GM18519 (cell line): ENCODE measurements at regions not wholly inside any gene's neighbourhood (a gene's known extent, or its start where the extent isn't known, plus 50 kb on each side); places are given as distances from the start of the nearest gene placed in this dataset.
"Not testable (repeated sequence)": the region's sequence is repeated elsewhere in the genome, so short reads cannot be mapped to it uniquely, and the experiment has no call there.

ENCODE experiments used
- ATAC-seq: cut with Tn5 transposase; IDR thresholded peaks from one replicate; pipeline ENCODE4 v1.9.1; 2021; ENCODE audit warnings: mild to moderate bottlenecking, moderate library complexity; ENCODE audit not compliant: unreplicated experiment, low FRiP score

DNA sequence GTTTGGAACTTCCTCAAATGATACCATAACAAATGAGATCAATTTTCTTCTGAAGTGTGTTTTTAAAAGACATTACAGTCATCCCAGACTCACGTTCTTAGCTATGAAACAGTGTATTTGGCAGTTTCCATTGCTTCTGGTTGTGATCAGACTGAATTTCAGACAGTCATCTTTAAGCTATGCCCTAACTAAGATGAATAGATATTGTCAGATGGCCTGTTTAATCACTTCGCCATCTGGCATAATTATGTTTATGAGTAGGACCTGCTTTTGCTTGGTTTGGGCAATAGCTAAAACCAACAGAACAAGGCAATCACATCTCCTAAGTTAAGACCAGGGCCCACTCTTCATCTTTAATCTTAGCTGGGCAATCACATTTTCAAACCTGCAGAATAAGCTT lies 313.1 kb downstream of the SV2B start:
- no peak for ATAC-seq

DNA sequence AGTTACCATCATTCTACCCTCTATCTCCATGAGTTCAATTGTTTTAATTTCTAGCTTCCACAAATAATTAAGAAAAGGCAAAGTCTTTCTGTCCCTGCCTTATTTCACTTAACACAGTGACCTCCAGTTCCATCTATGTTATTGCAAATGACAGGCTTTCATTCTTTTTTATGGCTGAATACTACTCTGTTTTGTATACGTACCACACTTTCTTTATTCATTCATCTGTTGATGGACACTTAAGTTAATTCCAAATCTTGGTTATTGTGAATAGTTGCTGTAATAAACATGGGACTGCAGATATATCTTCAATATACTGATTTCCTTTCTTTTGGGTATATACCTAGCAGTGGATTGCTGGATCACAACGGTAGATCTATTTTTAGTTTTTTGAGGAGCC lies 314.1 kb downstream of the SV2B start:
- no peak for ATAC-seq

DNA sequence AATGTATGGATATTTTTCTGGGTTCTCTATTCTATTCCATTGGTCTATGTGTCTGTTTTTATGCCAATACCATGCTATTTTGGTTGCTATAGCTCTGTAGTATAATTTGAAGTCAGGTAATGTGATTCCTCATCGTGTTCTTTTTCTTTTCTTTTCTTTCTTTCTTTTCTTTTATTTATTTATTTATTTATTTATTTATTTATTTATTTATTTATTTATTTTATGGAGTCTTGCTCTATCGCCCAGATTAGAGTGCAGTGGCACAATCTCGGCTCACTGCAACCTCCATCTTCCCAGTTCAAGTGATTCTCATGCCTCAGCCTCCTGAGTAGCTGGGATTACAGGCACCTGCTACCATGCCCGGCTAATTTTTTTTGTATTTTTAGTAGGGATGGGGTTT lies 315.2 kb downstream of the SV2B start:
- not testable (repeated sequence) for ATAC-seq

DNA sequence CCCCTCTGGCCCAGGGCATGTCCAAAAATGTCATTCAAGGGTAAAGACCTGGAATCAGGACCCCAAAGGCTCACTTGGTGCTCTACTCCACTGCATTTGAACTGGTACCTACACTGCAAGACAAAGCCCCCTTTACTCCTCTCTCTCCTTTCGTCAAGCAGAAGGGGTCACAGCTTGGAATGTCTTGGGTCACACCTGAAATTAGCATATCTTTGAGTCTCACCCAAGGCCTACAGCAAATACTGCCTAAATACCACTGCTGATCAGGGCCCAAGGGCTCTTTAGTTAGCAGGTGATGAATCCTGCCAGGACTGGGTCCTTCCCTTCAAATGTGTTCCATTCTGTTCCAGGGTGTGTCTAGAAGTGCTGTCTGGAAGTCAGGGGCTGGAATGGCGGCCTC lies 320.6 kb downstream of the SV2B start:
- no peak for ATAC-seq

DNA sequence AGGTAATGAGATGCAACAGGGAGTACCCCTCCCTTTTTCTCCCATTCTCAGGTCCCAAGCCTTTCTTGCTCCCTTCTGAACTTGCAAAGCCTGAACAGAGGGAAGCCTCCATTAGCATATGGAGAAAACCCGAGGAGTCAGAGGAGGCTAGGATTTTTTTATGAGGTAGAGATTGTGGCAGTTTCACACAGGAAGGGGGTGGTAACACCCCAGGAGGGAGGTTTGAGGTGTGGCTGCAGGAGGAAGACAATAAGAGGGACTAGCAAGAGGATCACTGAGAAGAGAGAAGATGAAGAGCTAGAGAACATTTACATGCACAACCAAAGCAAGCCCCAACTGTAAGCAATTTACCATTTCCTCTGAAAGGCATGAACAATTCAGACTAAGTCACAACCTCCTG lies 322.7 kb downstream of the SV2B start:
- no peak for ATAC-seq

DNA sequence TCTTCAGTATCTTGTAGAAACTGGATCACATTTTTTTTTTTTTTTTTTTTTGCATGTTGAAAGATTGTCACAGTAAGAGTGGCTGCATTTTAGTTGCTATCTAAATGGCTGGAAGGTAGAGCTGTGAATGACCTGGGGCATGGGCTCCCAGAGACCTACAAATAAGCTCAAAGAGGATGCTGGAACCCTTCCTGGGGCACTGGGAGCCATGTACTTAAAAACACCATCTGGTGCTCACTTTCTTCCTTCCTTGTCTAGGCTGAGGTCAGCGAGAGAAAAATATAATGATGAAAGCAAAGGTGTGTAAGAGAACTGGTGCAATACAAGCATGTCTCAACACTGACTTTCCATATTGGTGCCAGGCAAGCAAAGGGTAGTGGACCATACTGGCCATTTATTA lies 323.9 kb downstream of the SV2B start:
- no peak for ATAC-seq

DNA sequence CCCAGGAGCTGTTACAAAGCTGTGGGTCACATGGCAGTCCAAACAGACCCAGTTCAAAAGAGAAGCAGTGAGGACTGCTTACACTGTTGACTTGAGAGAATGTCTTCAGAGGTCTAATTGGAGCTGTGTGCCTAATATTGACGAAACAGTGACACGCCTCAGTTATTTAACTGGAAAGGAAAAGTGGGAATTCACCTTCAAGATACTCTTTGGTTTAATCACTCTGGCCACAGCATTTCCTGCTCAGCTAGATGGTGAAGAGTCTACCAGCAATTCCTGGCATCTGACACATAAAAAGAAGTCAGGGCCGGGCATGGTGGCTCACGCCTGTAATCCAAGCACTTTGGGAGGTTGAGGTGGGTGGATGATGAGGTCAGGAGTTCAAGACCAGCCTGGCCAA lies 326.4 kb downstream of the SV2B start:
- no peak for ATAC-seq

DNA sequence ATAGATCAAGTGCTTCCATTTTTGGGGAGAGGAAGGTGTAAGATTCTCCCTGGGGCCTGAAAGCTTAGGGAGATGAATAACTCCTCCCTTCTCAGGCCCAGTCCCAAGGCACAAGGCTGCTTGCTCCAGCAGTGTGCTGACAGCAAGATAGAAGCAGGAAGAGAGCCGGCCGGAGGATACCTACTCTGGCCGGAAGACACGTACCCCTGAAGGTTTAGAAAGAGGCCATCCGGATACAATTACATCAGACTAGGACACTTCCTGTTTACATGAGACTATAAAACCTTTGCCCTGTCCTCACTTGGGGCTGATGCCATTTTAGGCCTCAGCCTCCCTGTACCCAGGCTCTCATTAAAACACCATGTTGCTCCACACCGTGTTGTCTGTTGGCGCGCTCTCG lies 329.9 kb downstream of the SV2B start:
- no peak for ATAC-seq

DNA sequence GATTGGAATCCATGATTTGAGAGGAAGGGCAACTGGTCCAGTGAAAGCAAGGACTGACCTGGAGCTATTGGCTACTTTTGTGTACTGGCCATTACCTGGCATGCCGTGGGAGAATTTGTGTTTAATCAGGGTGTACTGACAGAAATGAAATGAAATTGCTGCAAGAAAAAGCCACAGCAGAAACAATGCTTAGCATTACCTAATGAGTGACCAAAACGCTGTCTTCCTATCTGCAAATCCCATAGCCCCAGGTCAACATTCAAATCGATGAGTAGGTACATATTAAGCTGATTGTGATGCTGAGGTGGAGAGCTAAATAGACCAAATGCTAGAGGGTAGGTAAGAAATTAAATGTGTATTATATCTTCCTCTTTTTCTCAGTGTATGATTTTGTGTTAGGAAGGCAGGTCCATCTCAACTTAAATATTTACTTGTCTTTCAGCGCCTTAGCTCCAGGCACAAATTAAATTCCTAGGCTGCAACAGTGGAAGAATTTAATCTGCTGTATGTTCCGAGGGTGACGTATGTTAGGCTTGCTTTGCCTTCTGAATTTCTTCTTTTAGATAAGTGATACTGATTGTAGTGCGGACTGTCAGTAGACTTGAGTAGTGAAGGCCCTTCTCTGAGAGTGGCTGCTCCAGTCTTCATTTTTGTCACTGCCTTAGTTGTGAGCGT lies 331.1 kb downstream of the SV2B start:
- no peak for ATAC-seq

DNA sequence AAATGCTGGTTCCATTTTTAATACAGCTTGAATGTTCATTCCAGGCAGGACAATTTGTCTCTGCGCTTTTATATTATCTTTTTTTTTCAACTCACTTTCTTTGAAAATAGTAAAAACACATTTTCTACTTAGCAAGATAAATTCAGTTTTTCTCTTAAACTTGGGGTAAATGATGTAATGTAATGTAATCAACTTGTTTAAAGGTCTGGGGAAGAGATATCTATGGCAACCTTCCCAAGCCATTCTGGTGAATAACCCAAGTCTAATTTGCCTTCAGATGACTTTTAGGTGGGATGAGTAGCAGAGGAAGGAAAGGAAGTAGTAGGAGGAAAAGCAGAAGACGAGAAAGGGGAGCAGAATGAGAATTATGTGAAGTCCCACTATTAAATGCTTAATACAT lies 335.1 kb downstream of the SV2B start:
- no peak for ATAC-seq

DNA sequence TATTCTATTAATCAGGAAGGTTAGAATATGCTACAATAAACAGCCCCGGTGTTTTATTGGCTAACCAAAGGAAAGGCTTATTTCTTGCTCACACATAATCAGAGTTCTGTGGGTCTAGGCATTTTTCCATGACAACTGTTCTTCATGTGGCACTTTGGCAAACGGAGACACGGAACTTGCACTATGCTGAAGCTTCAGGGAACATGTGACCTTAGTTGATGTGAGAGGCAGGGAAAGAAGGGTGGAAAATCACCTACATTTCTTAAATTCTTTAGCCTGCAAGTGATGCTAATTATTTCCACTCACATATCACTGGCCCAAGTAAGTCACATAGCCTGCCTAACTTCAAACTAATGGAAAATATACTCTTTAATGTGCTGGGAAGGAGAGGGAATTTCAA lies 344.6 kb downstream of the SV2B start:
- ATAC-seq, result no peak

DNA sequence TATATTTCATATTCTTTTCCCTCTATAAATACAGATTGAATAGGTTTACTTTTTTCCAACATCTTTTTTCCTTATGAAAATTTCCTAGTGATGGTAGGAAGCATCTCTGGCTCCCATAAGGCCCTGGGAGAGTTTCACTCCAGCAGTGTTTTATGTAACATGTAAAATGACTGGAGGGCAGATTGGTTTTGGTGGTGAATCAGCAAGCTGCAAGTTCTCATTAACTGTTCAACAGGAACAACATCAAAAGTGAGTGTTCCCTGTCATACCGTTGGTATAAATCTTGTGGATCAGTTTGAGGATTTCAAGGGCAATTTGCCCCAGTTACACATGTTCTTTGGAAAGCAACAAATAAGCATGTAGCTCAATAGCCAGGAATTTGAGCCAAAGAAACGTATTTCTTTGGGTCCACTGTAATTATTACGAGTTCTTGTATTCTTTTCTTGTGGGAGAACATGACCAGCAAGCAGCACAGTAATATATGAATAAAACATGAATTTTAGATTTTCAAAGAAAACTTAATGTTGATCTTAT lies 345.7 kb downstream of the SV2B start:
- no peak for ATAC-seq

DNA sequence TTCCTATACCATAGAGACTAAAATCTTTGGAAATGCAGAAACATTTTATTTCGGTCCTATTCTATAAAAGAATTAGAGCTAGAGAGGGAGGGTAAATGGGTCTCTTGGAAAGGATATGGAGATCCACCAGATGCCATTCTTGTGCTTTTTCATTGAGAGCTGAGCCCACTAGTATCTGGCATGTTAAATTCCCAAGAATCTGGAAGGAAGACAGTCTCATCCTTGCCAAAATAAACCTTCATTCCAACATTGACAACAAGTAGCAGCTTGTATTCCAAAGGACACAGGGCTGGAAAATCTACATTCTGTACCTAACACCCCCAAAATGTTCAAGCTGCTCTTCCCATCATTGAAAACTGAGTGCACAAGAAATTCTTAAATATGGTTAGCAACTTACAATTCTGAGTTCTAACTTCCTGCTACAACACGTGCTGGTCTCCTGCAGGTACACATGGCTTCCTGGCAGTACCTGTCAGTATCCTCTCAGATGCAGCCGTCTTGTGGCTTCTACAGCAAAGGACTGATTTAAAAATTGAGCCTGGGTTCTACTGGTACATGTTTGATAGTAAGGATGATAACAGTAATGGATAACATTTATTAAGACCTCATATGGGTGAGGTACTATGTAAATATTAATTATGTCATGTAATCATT lies 348.1 kb downstream of the SV2B start:
- ATAC-seq, result no peak

DNA sequence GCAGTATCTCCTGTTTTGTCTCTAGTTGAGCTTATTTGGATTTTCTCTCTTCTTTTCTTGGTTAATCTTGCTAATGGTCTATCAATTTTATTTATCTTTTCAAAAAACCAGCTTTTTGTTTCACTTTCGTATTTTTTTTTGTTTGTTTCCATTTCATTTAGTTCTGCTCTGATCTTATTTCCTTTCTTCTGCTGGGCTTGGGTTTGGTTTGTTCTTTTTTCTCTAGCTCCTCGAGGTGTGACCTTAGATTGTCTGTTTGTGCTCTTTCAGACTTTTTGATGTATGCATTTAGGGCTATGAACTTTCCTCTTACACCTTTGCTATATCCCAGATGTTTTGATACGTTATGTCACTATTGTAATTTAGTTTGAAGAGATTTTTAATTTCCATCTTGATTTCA lies 353.3 kb downstream of the SV2B start:
- ATAC-seq, result not testable (repeated sequence)

DNA sequence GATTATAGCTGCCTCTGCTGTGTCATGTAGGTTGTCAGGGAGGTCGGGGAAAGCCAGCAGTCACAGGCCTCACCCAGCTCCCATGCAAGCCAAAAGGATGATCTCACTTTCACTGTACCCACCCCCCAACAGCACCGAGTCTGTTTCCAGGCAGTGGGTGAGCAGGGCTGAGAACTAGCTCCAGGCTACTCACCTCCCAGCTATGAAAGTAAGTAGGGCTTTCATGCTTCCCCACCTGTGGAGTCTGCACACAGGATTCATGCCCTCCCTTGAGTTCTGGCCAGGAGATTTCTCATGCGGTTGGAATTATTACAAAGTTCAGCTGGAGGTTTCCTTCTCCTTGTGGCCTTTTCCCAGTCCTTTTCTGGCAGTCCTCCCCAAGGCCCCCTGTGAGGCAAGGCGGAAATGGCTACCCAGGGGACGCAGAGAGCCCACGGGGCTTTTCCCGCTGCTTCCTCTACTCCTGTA lies 356.2 kb downstream of the SV2B start:
- no peak for ATAC-seq

DNA sequence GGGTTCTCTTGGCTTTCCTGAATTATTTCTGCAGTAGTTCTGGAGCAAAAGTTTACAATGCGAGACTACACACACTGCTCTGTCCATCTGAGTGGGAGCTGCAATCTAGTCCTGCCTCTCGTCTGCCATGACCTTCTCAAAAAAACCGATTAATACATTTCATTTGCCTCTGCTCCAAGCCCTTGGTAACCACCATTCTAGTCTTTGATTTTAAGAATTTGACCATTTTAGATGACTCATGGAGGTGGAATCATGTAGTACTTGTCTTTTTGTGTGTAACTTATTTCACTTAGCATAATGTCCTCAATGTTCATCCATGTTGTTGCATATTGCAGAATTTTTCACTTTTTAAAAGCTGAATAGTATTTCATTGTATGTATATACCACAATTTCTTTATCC lies 356.9 kb downstream of the SV2B start:
- no peak for ATAC-seq

DNA sequence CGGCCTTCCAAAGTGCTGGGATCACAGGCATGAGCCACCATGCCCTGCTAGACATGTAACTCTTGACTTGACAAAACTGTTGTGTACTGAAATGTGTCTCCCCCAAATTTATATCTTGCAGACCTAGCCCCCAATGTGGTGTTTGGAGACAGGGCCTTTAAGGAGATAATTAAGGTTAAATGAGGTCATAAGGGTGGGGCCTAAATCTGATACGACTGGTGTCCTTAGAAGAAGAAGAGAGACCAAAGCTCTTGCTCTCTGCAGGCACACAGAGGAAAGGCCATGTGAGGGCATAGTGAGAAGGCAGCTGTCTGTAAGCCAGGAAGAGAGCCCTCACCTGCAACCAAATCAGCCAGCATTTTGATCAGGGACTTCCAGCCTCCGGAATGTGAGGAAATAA lies 361.3 kb downstream of the SV2B start:
- ATAC-seq, result no peak

DNA sequence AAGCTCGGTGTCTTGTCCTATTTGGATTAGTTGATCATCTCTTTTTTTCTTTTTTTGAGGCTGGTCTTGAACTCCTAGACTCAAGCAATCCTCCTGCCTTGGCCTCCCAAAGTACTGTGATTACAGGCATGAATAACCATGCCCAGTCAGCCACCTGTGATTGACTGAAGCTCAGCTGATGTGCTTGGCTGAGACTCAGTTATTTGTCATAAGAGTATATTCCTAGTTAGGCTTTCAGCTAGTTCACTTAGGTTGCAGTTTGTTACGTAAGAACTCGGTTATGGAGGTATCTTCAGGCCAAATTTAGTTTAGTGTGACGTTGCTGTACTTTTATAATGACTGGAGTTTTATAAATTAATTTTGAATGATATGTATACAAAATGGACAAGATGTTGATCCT lies 365.0 kb downstream of the SV2B start:
- ATAC-seq, result no peak

DNA sequence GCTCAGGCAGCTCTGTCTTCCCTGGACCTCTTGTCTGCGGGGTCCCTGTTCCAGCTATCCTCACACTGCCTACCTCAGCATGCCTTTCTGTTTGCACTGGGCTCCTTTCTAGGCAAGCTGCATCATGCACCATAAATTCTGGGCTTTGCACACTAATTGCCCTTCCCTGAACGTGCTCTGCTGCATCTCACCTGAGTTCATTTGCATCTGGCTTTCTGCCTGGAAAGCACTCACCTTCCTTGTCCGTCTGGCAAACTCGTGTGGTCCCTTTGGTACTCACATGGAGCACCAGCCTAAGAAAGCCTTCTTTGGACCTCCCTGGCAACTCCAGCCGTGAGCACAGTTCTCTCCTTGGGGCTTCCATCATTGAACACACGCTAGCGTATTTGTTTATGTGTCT lies 365.6 kb downstream of the SV2B start:
- ATAC-seq, result no peak

DNA sequence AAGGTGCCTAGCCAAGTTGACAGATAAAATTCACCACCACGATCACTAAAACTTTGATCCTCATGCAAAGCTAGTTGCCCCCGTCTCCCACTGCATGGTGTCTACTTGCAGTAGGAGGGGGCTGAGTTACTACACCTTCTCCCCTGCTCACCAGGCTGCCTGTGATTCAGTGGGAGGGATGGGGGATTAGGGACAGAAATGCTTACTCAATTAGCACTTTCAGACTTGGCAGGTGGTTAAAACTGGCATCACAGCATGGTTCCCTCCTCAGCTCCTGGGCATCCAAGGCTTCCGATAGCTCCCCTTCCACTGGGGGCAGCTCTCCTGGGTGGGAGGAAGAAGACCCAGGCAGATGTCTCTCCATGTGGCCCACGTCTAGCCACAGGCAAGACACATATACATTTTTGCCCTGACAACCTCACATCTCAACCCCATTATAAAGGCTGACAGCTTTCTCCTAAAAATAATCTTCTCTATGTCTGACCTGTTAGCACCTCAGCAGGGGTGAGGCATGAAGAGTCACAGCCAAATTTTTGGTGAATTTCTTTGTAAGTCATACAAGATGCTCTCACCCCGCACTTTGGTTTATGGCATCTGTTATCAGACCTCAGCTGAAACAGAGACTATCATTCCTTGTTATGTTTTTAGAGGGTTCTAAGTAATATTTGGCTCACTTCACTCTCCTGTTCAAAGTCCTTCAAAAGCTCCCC lies 369.0 kb downstream of the SV2B start:
- no peak for ATAC-seq
